Esophagus muscularis mucosa (tissue), 3 donors: ENCODE measurements at regions not wholly inside any gene's neighbourhood (a gene's known extent, or its start where the extent isn't known, plus 50 kb on each side); places are given as distances from the start of the nearest gene placed in this dataset.

Experiments
- POLR2A ChIP-seq: fragments of 450-650 bp; IDR thresholded peaks from one replicate; pipeline ENCODE4 v1.6.1; 2017; ENCODE audit warnings: antibody characterized with exemption, moderate library complexity, mild to moderate bottlenecking, low read depth
- TF ChIP-seq, protein P1 (sequence below), 3 experiments: fragments of 200-600 bp in 2 of 3; fragments of 450-650 bp in 1 of 3; sonication (generic) in 2 of 3; IDR thresholded peaks; one replicate each; pipeline ENCODE4 v1.5.1; 2017 to 2019; ENCODE audit warnings: antibody characterized with exemption in 3 of 3, mild to moderate bottlenecking in 2 of 3, moderate library complexity in 1 of 3

GRCh38 chr6:90818163-90818562, 231.3 kb upstream of the MAP3K7 start:
- TF ChIP-seq, protein P1, sequence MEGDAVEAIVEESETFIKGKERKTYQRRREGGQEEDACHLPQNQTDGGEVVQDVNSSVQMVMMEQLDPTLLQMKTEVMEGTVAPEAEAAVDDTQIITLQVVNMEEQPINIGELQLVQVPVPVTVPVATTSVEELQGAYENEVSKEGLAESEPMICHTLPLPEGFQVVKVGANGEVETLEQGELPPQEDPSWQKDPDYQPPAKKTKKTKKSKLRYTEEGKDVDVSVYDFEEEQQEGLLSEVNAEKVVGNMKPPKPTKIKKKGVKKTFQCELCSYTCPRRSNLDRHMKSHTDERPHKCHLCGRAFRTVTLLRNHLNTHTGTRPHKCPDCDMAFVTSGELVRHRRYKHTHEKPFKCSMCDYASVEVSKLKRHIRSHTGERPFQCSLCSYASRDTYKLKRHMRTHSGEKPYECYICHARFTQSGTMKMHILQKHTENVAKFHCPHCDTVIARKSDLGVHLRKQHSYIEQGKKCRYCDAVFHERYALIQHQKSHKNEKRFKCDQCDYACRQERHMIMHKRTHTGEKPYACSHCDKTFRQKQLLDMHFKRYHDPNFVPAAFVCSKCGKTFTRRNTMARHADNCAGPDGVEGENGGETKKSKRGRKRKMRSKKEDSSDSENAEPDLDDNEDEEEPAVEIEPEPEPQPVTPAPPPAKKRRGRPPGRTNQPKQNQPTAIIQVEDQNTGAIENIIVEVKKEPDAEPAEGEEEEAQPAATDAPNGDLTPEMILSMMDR (IDR thresholded peaks at IDR 0.05), result no peak
- no peak for TF ChIP-seq POLR2A
